ENCODE measurements at regions not wholly inside any gene's neighbourhood (a gene's known extent, or its start where the extent isn't known, plus 50 kb on each side); places are given as distances from the start of the nearest gene placed in this dataset.

DNA sequence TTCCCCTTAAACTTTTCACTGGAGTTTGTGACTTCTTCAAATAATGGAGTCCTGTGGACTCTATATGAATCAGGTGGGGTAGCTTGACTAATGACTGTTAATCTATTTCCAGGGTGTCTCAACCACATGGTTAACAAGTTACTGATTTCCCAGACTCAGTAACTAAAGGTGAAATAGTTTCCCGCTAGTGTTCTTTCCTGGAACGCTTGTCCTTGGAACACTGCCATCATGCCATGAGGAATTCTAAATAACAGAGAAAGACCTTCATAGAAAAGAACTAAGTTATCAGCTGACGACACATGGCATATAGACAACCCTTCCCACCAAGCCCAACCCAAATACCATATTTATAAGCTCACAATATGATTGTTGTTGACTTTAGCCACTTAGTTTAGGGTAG lies 1027.9 kb upstream of the FAM98A start:
- Histone ChIP-seq H2AFZ (ENCODE audit: low read length, unreplicated experiment) (no peak overlapping the region), H3K36me3 (ENCODE audit: insufficient read depth, low read length) (no peaks in the 10 kb centered on the region), H3K4me3 (ENCODE audit: low read depth, low read length) (no peak overlapping the region), H3K79me2 (ENCODE audit: control insufficient read depth, insufficient read depth, low read length, unreplicated experiment) (no peaks in the 10 kb centered on the region), H3K27me3 (ENCODE audit: insufficient read depth, low read length) (no peaks in the 10 kb centered on the region), H3K27ac (ENCODE audit: low read depth, low read length) (no peak overlapping the region), H3K4me1 (ENCODE audit: control insufficient read depth, insufficient read depth, low read length, unreplicated experiment) (no peaks in the 10 kb centered on the region)

DNA sequence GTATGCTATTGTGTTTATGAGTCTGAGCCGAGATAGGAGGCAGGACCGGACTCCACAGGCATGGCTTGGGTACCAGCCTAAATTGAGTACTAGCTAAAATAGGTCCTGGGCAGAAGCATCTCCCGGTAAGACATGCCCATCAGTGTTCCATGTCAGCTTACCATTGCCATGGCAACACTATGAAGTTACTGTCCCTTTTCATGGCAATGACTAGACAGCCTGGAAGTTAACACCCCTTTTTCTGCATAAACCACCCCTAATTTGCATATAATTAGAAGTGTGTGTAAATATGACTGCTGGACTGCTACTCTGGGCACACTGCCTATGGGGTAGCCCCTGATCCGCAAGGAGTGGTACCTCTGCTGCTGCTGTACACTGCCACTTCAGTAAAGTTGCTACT lies 1005.1 kb upstream of the FAM98A start:
- no peak overlapping the region for H3K4me3 ChIP-seq (ENCODE audit: low read depth, low read length)
- no peaks in the 10 kb centered on the region for H3K4me1 ChIP-seq (ENCODE audit: control insufficient read depth, insufficient read depth, low read length, unreplicated experiment)
- H2AFZ ChIP-seq (ENCODE audit: low read length, unreplicated experiment) = no peak overlapping the region
- H3K36me3 ChIP-seq (ENCODE audit: insufficient read depth, low read length) = no peaks in the 10 kb centered on the region
- no peak overlapping the region for H3K27ac ChIP-seq (ENCODE audit: low read depth, low read length)
- no peaks in the 10 kb centered on the region for H3K27me3 ChIP-seq (ENCODE audit: insufficient read depth, low read length)
- no peaks in the 10 kb centered on the region for H3K79me2 ChIP-seq (ENCODE audit: control insufficient read depth, insufficient read depth, low read length, unreplicated experiment)

DNA sequence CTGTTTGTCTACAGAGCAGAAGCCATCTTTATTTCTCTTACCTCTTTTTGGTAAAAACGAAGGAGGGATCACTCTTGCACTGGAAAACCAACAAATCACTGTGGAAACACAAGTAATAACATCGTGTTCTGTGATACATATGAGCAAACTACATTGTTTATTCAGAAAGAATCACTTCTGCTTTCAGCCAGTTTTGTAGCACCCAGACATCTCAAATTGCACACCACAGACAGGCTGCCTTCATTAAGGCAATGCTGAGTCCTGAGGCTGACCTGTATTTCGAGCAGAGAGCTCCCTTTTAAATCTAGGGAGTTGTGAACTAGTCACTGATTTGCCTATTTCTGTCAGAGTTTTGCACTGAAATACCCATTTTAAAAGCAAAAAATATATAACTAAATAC lies 1003.2 kb upstream of the FAM98A start:
- H3K27me3 ChIP-seq (ENCODE audit: insufficient read depth, low read length) = no peaks in the 10 kb centered on the region
- H3K4me1 ChIP-seq (ENCODE audit: control insufficient read depth, insufficient read depth, low read length, unreplicated experiment) = no peaks in the 10 kb centered on the region
- H3K4me3 ChIP-seq (ENCODE audit: low read depth, low read length) = no peak overlapping the region
- H3K27ac ChIP-seq (ENCODE audit: low read depth, low read length) = no peak overlapping the region
- H3K36me3 ChIP-seq (ENCODE audit: insufficient read depth, low read length) = no peaks in the 10 kb centered on the region
- no peak overlapping the region for H2AFZ ChIP-seq (ENCODE audit: low read length, unreplicated experiment)
- H3K79me2 ChIP-seq (ENCODE audit: control insufficient read depth, insufficient read depth, low read length, unreplicated experiment) = no peaks in the 10 kb centered on the region

DNA sequence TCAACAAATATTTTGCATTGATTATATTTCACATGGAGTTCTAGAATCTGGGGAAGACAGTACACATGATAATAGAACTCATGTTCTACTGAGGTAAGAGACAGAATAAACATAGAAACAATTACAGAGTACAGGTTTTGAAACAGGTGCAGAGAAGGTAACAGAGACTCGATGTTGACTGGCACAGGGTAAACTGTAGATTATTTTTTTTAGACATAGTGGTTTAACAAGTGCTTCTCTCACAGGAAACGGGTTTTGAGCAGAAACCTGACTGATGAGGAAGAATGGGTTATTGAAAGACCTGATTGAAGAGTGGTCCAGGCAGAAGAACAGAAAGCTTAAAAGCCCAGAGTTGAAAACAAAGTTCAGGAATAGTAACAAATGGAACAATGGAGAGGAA lies 1002.5 kb upstream of the FAM98A start:
- no peaks in the 10 kb centered on the region for H3K27me3 ChIP-seq (ENCODE audit: insufficient read depth, low read length)
- no peaks in the 10 kb centered on the region for H3K36me3 ChIP-seq (ENCODE audit: insufficient read depth, low read length)
- H3K79me2 ChIP-seq (ENCODE audit: control insufficient read depth, insufficient read depth, low read length, unreplicated experiment) = no peaks in the 10 kb centered on the region
- H2AFZ ChIP-seq (ENCODE audit: low read length, unreplicated experiment) = no peak overlapping the region
- H3K27ac ChIP-seq (ENCODE audit: low read depth, low read length) = no peak overlapping the region
- H3K4me1 ChIP-seq (ENCODE audit: control insufficient read depth, insufficient read depth, low read length, unreplicated experiment) = no peaks in the 10 kb centered on the region
- H3K4me3 ChIP-seq (ENCODE audit: low read depth, low read length) = no peak overlapping the region

DNA sequence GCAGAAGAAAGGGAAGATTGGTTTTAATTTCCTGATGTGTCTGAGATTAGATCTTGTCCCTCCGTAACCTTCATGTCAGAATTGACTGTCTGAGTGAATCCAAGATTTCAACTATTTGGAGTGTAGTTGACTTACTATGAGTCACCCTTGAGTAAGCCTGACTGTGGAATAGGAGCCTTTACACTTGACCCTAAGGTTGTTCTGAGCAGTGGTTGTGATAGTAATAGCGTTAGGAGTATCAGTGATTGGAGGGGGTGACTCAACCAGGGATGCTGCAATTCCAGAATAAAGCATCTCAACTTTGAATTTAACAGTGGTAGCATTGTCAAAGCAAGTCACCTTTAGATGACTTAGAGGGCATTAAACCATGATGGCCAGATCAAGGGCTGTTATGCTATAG lies 979.5 kb upstream of the FAM98A start:
- H3K79me2 ChIP-seq (ENCODE audit: control insufficient read depth, insufficient read depth, low read length, unreplicated experiment) = no peaks in the 10 kb centered on the region
- H2AFZ ChIP-seq (ENCODE audit: low read length, unreplicated experiment) = no peak overlapping the region
- no peaks in the 10 kb centered on the region for H3K36me3 ChIP-seq (ENCODE audit: insufficient read depth, low read length)

DNA sequence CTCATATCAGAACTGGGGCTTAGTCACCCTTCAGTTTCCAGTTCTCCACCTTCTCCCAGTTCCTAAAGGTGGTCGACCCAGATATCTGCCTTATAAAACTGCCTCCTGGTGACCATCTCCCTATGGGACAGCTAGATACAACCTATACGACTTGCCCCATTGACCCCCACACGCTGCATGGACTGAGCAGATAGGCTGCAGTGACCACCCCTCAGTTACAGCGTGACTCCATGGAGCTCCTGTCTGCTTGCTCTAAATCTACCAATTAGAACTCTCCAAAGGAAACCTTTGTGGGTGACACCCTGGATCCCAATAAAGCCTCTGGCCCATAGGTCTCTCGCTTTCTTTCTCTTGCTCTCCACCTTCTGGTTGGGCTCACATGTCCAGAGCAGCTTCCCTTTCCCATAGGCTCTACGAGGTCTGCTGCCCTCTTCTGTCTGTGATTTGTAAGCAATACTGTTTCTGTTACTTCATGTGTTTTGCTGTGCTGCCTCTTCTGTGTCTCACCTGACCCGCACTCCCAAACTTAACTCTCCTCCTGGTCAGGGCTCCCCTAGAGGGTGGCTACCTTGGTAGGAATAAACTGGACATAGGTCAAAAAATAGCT lies 971.3 kb upstream of the FAM98A start:
- Histone ChIP-seq H2AFZ (ENCODE audit: low read length, unreplicated experiment) (no peak overlapping the region), H3K27me3 (ENCODE audit: insufficient read depth, low read length) (no peaks in the 10 kb centered on the region), H3K4me1 (ENCODE audit: control insufficient read depth, insufficient read depth, low read length, unreplicated experiment) (no peaks in the 10 kb centered on the region), H3K36me3 (ENCODE audit: insufficient read depth, low read length) (no peaks in the 10 kb centered on the region), H3K27ac (ENCODE audit: low read depth, low read length) (no peak overlapping the region), H3K4me3 (ENCODE audit: low read depth, low read length) (no peak overlapping the region), H3K79me2 (ENCODE audit: control insufficient read depth, insufficient read depth, low read length, unreplicated experiment) (no peaks in the 10 kb centered on the region)

More for the DNA sequence above, 979.5 kb upstream of the FAM98A start:
- Histone ChIP-seq H3K4me3 (ENCODE audit: low read depth, low read length) (no peak overlapping the region), H3K4me1 (ENCODE audit: control insufficient read depth, insufficient read depth, low read length, unreplicated experiment) (no peaks in the 10 kb centered on the region), H3K27ac (ENCODE audit: low read depth, low read length) (no peak overlapping the region), H3K27me3 (ENCODE audit: insufficient read depth, low read length) (no peaks in the 10 kb centered on the region)

DNA sequence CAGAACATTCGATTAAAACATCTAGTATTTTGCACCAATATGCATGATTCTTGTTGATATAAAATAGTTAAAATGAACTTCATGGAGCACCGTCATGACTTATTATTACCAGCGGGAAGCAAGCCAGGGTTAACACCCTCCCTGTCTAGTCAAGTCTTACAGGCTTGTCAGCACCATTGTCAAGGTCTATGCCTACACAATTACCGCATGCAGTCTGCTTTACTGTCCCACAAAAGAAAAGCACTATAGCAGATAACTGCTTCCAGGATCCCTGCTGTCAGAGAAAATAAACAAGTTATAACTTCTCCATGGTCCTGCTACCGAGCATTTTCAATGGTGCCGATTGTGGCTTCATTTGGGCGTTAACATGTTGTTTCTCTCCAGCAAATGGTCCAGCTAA lies 968.0 kb upstream of the FAM98A start:
- Histone ChIP-seq H3K79me2 (ENCODE audit: control insufficient read depth, insufficient read depth, low read length, unreplicated experiment) (no peaks in the 10 kb centered on the region), H3K36me3 (ENCODE audit: insufficient read depth, low read length) (no peaks in the 10 kb centered on the region), H3K4me3 (ENCODE audit: low read depth, low read length) (no peak overlapping the region), H3K27me3 (ENCODE audit: insufficient read depth, low read length) (no peaks in the 10 kb centered on the region), H3K27ac (ENCODE audit: low read depth, low read length) (no peak overlapping the region), H2AFZ (ENCODE audit: low read length, unreplicated experiment) (no peak overlapping the region), H3K4me1 (ENCODE audit: control insufficient read depth, insufficient read depth, low read length, unreplicated experiment) (no peaks in the 10 kb centered on the region)

DNA sequence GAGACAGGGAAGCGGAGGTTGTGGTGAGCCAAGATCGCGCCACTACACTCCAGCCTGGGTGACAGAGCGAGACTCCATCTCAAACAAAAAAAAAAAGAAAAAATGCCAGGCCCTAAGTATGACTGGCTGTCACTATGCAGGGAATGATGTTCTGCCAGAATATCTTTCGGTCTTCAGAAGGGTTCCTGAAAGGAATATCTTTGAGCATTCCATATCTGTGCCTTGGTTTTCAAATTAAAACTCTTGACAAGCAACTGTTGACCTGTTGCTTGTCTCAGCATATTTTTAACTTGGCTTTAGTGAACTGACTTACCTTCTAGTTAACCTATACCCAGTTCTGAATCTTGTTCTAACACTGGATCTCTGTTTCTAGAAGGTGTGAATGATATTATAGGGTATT lies 953.2 kb upstream of the FAM98A start:
- Histone ChIP-seq H3K27ac (ENCODE audit: low read depth, low read length) (no peak overlapping the region), H3K27me3 (ENCODE audit: insufficient read depth, low read length) (no peaks in the 10 kb centered on the region), H2AFZ (ENCODE audit: low read length, unreplicated experiment) (no peak overlapping the region), H3K36me3 (ENCODE audit: insufficient read depth, low read length) (no peaks in the 10 kb centered on the region), H3K79me2 (ENCODE audit: control insufficient read depth, insufficient read depth, low read length, unreplicated experiment) (no peaks in the 10 kb centered on the region), H3K4me3 (ENCODE audit: low read depth, low read length) (no peak overlapping the region), H3K4me1 (ENCODE audit: control insufficient read depth, insufficient read depth, low read length, unreplicated experiment) (no peaks in the 10 kb centered on the region)

DNA sequence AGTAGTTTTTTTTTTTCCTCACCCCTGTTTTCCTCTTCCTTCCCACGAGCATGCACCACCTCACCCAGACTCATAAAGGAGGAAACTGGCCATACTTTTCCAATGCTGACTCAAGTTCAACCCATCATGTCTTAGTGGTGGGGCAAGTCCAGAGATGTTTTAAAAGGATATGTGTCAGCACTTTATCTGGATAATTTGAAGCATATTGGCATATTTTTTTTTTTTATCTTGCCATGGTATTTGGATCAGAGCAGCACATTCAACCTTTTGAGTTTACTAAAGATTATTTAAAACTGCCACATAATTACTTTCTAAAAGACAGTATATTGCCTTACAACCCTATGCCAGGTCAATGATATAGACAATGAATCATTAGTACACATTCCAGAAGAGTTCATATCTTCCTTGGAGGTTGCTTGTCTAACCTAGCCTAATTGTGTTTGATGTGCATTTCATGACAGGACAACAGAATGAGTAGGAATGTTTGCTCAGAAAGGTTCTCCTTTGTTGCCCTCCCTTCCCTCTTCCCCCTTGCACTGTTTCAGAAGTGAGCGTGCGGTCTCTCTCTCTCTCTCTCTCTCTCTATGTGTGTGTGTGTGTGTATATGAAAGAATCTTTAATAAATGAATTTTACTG lies 950.7 kb upstream of the FAM98A start:
- no peak overlapping the region for H3K27ac ChIP-seq (ENCODE audit: low read depth, low read length)
- H3K27me3 ChIP-seq (ENCODE audit: insufficient read depth, low read length) = no peaks in the 10 kb centered on the region
- H2AFZ ChIP-seq (ENCODE audit: low read length, unreplicated experiment) = no peak overlapping the region
- no peaks in the 10 kb centered on the region for H3K4me1 ChIP-seq (ENCODE audit: control insufficient read depth, insufficient read depth, low read length, unreplicated experiment)
- H3K4me3 ChIP-seq (ENCODE audit: low read depth, low read length) = no peak overlapping the region
- H3K79me2 ChIP-seq (ENCODE audit: control insufficient read depth, insufficient read depth, low read length, unreplicated experiment) = no peaks in the 10 kb centered on the region
- no peaks in the 10 kb centered on the region for H3K36me3 ChIP-seq (ENCODE audit: insufficient read depth, low read length)

DNA sequence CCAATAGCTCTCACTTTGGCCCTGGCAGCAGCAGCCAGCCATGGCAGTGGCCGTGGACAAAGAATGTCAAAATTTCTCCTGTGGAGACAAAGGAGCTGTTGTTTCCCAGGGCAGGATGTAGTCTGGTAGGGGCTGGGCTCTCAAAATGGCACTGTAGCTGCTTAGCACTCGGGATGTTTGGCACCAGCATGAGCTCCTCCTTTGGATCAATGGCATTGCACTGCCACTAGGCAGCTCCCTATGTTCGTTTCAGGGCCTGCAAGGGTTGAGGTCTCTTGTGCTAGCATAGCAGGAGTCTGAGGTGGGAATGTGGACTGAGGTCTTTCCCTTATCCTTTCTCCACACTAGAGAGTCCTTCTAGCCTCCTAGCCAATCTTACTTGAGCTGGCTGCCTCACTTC lies 948.8 kb upstream of the FAM98A start:
- Histone ChIP-seq H3K4me1 (ENCODE audit: control insufficient read depth, insufficient read depth, low read length, unreplicated experiment) (no peaks in the 10 kb centered on the region), H3K27me3 (ENCODE audit: insufficient read depth, low read length) (no peaks in the 10 kb centered on the region), H3K36me3 (ENCODE audit: insufficient read depth, low read length) (no peaks in the 10 kb centered on the region), H3K4me3 (ENCODE audit: low read depth, low read length) (no peak overlapping the region), H3K27ac (ENCODE audit: low read depth, low read length) (no peak overlapping the region), H3K79me2 (ENCODE audit: control insufficient read depth, insufficient read depth, low read length, unreplicated experiment) (no peaks in the 10 kb centered on the region), H2AFZ (ENCODE audit: low read length, unreplicated experiment) (no peak overlapping the region)

DNA sequence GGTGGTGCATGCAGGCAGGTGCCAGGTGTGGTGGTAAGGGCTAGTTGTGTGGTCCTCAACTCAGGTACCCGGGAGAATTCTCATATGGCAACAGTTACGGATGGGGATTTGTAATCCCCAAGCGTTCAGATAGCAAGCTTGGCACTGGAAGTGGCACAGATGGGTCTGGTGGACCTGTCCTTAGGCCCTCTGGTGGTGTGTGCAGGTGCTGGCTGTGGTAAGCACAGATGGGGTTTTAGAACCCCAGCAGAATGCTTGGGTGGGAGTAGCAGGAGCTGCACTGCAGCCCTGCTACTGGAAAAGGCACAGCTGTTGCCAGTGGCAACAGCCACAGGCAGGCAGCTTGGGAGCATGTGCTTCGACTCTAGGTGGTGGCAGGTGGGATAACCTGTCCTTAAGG lies 948.2 kb upstream of the FAM98A start:
- Histone ChIP-seq H3K27me3 (ENCODE audit: insufficient read depth, low read length) (no peaks in the 10 kb centered on the region), H3K27ac (ENCODE audit: low read depth, low read length) (no peak overlapping the region), H3K79me2 (ENCODE audit: control insufficient read depth, insufficient read depth, low read length, unreplicated experiment) (no peaks in the 10 kb centered on the region), H2AFZ (ENCODE audit: low read length, unreplicated experiment) (no peak overlapping the region), H3K36me3 (ENCODE audit: insufficient read depth, low read length) (no peaks in the 10 kb centered on the region), H3K4me1 (ENCODE audit: control insufficient read depth, insufficient read depth, low read length, unreplicated experiment) (no peaks in the 10 kb centered on the region), H3K4me3 (ENCODE audit: low read depth, low read length) (no peak overlapping the region)
